ENCODE measurements at regions not wholly inside any gene's neighbourhood (a gene's known extent, or its start where the extent isn't known, plus 50 kb on each side); places are given as distances from the start of the nearest gene placed in this dataset.
A peak's percentile ranks its signal among the peaks of the same experiment; 100 is the strongest.

GRCh38 chr2:226445216-226445861 lies 354.3 kb downstream of the IRS1 start (continued):
- TF ChIP-seq ZGPAT (CRISPR knock-in tag; IDR thresholded peaks at IDR 0.05) (no peak), ZFP1 (CRISPR knock-in tag; IDR thresholded peaks at IDR 0.05) (no peak), HIC2 (CRISPR knock-in tag; IDR thresholded peaks at IDR 0.05; ENCODE audit: low read depth) (no peak), ZNF337 (CRISPR knock-in tag; IDR thresholded peaks at IDR 0.05; ENCODE audit: borderline replicate concordance, low read depth) (no peak), ZNF576 (CRISPR knock-in tag; IDR thresholded peaks at IDR 0.05) (no peak), CREBL2 (CRISPR knock-in tag; IDR thresholded peaks at IDR 0.05; ENCODE audit: borderline replicate concordance) (no peak), ZMYM2 (CRISPR knock-in tag; IDR thresholded peaks at IDR 0.05) (0 out of 2 replicates have a peak, but pooled peaks have one; percentile 30), NR0B2 (CRISPR knock-in tag; IDR thresholded peaks at IDR 0.05) (no peak), NCOR1 (IDR thresholded peaks at IDR 0.05; ENCODE audit: borderline replicate concordance, low read length) (peak; percentile 34; the same call in 1 of the 2 replicates), ARID3A (IDR thresholded peaks at IDR 0.05; ENCODE audit: low read depth, low read length) (no peak), NR2F2 (IDR thresholded peaks at IDR 0.05; ENCODE audit: borderline replicate concordance, low read depth) (no peak), WIZ (CRISPR knock-in tag; IDR thresholded peaks at IDR 0.05) (no peak), RXRA (CRISPR knock-in tag; IDR thresholded peaks at IDR 0.05) (no peak), MAZ (IDR thresholded peaks at IDR 0.05; ENCODE audit: borderline replicate concordance, low read depth, low read length) (no peak), MAZ (CRISPR knock-in tag; IDR thresholded peaks at IDR 0.05; ENCODE audit: low read depth) (no peak), MIER2 (CRISPR knock-in tag; IDR thresholded peaks at IDR 0.05) (no peak), RFXANK (CRISPR knock-in tag; IDR thresholded peaks at IDR 0.05) (no peak), EED (CRISPR knock-in tag; IDR thresholded peaks at IDR 0.05) (no peak), IRF1 (CRISPR knock-in tag; IDR thresholded peaks at IDR 0.05; ENCODE audit: low read depth) (no peak), SPEN (CRISPR knock-in tag; IDR thresholded peaks at IDR 0.05; ENCODE audit: low read depth) (no peak), ZNF121 (CRISPR knock-in tag; IDR thresholded peaks at IDR 0.05) (no peak), MXI1 (IDR thresholded peaks at IDR 0.05; ENCODE audit: borderline replicate concordance, low read depth, low read length) (no peak), MXD3 (CRISPR knock-in tag; IDR thresholded peaks at IDR 0.05) (no peak), CENPBD1 (CRISPR knock-in tag; IDR thresholded peaks at IDR 0.05; ENCODE audit: borderline replicate concordance, low read depth) (no peak)
